CD14-positive monocyte (primary cell): ENCODE measurements at regions not wholly inside any gene's neighbourhood (a gene's known extent, or its start where the extent isn't known, plus 50 kb on each side); places are given as distances from the start of the nearest gene placed in this dataset.

Source experiments
- DNase-seq, 3 donors: peaks; one replicate each; pipeline ENCODE4 v3.0.0-alpha.2; 2011 to 2022
- H2AFZ ChIP-seq: 2 replicates; pipeline ENCODE4 v1.6.0; 2012; ENCODE audit warnings: mild to moderate bottlenecking, low read depth, low read length, inconsistent platforms; ENCODE audit not compliant: insufficient read depth, poor library complexity, severe bottlenecking
- H3K27ac ChIP-seq, 2 donors: 1 replicate in 1 of 2; 2 replicates in 1 of 2; pipeline ENCODE4 v1.5.1; 2012 to 2013; ENCODE audit warnings: low read length in 2 of 2, control low read depth in 1 of 2, inconsistent platforms in 1 of 2, low read depth in 1 of 2, mild to moderate bottlenecking in 1 of 2
- H3K27me3 ChIP-seq, 2 donors: one replicate each; pipeline versions ENCODE4 v1.6.0 to v1.6.1; 2011 to 2013; ENCODE audit warnings: low read length in 2 of 2; ENCODE audit not compliant: control insufficient read depth in 2 of 2, insufficient read depth in 2 of 2
- H3K36me3 ChIP-seq, 2 donors: replicated peaks in 1 of 2; 1 replicate in 1 of 2; 2 replicates in 1 of 2; pipeline versions ENCODE4 v1.5.1 to v1.6.1; 2012 to 2013; ENCODE audit warnings: low read length in 2 of 2, control low read depth in 1 of 2, inconsistent platforms in 1 of 2, mild to moderate bottlenecking in 1 of 2; ENCODE audit not compliant: insufficient read depth in 2 of 2, control insufficient read depth in 1 of 2
- H3K4me1 ChIP-seq, 2 donors: 1 replicate in 1 of 2; 2 replicates in 1 of 2; pipeline versions ENCODE4 v1.5.1 to v1.6.1; 2012 to 2013; ENCODE audit warnings: low read length in 2 of 2, control low read depth in 1 of 2, inconsistent platforms in 1 of 2, mild to moderate bottlenecking in 1 of 2, moderate library complexity in 1 of 2; ENCODE audit not compliant: insufficient read depth in 2 of 2, control insufficient read depth in 1 of 2
- H3K4me2 ChIP-seq: replicated peaks from 2 replicates; pipeline ENCODE3; 2012; ENCODE audit warnings: low read length, moderate library complexity, mild to moderate bottlenecking; ENCODE audit not compliant: poor library complexity, severe bottlenecking; ENCODE audit errors: extremely low read depth
- H3K4me3 ChIP-seq, 3 experiments: fragments of 200-600 bp in 1 of 3; sonication (generic) in 1 of 3; replicated peaks in 1 of 3; 1 replicate in 2 of 3; 2 replicates in 1 of 3; pipeline ENCODE4 v1.5.1; 2011 to 2013; ENCODE audit warnings: low read length in 3 of 3, mild to moderate bottlenecking in 3 of 3, control low read depth in 2 of 3, low read depth in 2 of 3, inconsistent platforms in 1 of 3, moderate library complexity in 1 of 3
- H3K79me2 ChIP-seq: 2 replicates; pipeline ENCODE4 v1.6.0; 2012; ENCODE audit warnings: mild to moderate bottlenecking, control low read depth, inconsistent platforms, low read length, moderate library complexity; ENCODE audit not compliant: insufficient read depth
- H3K9ac ChIP-seq: 2 replicates; pipeline ENCODE4 v1.6.0; 2017; ENCODE audit warnings: low read length, mild to moderate bottlenecking; ENCODE audit not compliant: insufficient read depth, poor library complexity, severe bottlenecking
- H3K9me3 ChIP-seq, 2 donors: replicated peaks in 1 of 2; 1 replicate in 1 of 2; 2 replicates in 1 of 2; pipeline versions ENCODE4 v1.5.1 to v1.6.1; 2012 to 2013; ENCODE audit warnings: low read length in 2 of 2, control low read depth in 1 of 2; ENCODE audit not compliant: control insufficient read depth in 1 of 2, insufficient read depth in 1 of 2
- H4K20me1 ChIP-seq: 2 replicates; pipeline ENCODE4 v1.6.0; 2012; ENCODE audit warnings: mild to moderate bottlenecking, low read length, control low read depth, moderate library complexity; ENCODE audit not compliant: insufficient read depth
- H3K27ac Mint-ChIP-seq, 7 donors: one replicate each; pipeline ENCODE4 v1.8.0; 2020; ENCODE audit warnings: mild to moderate bottlenecking in 7 of 7, mixed read lengths in 7 of 7, moderate library complexity in 6 of 7, inconsistent platforms in 2 of 7
- H3K27me3 Mint-ChIP-seq, 3 donors: one replicate each; pipeline ENCODE4 v1.8.0; 2021 to 2022; ENCODE audit warnings: low read depth in 3 of 3, mild to moderate bottlenecking in 3 of 3, mixed read lengths in 3 of 3, moderate library complexity in 3 of 3, inconsistent platforms in 1 of 3
- H3K36me3 Mint-ChIP-seq, 2 donors: one replicate each; pipeline ENCODE4 v1.8.0; 2020; ENCODE audit warnings: mixed read lengths in 2 of 2, inconsistent platforms in 1 of 2, mild to moderate bottlenecking in 1 of 2
- H3K4me1 Mint-ChIP-seq: one replicate; pipeline ENCODE4 v1.8.0; 2020; ENCODE audit warnings: mild to moderate bottlenecking, mixed read lengths
- H3K4me3 Mint-ChIP-seq, 2 donors: one replicate each; pipeline ENCODE4 v1.8.0; 2020; ENCODE audit warnings: mild to moderate bottlenecking in 2 of 2, mixed read lengths in 2 of 2, moderate library complexity in 1 of 2
- H3K9me3 Mint-ChIP-seq, 7 donors: one replicate each; pipeline ENCODE4 v1.8.0; 2020 to 2022; ENCODE audit warnings: mixed read lengths in 7 of 7, mild to moderate bottlenecking in 6 of 7, moderate library complexity in 6 of 7, inconsistent platforms in 2 of 7
- WGBS: methylation state at CpG from one replicate; pipeline ENCODE4 v1.1.5; 2013; ENCODE audit warnings: missing lambda C conversion rate; ENCODE audit not compliant: insufficient coverage; 5-methylcytosine and 5-hydroxymethylcytosine counted together
- intact Hi-C, 2 donors: fragments of 100-400 bp; cut with micrococcal nuclease; formaldehyde crosslinking; loops; one replicate each; pipeline versions ENCODE4 v1.15.0 to v1.15.1; 2023
- TF ChIP-seq, protein P1 (sequence below): fragments of 200-600 bp; IDR thresholded peaks from one replicate; pipeline ENCODE4 v1.8.0; 2022; ENCODE audit warnings: antibody characterized with exemption, mild to moderate bottlenecking

DNA sequence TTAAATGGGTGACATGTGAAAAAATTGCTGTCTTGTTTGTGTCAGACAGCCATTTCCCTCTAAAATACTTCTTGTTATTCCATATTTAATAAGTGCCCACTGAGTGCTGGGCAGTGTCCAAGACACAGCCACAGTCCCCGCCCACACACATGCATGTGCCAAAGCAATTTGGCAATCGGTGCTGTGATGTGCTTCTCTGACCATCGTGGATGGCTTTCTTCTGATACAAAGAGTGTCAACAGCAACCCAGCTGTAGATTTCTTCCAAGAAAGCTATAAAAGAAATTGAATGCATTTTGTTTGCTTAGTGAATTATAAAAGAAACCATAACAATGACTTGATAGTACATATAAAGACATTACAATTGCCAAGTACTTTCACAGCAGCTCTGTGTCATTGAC lies 140.5 kb upstream of the ATXN1 start:
- Histone ChIP-seq H3K27ac (peak overlapping the region in 1 of 2 donors; percentile 28), H3K9me3 (no peaks in the 10 kb centered on the region), H3K9ac (no peak overlapping the region), H3K4me1 (peaks cover 33 to 40% of the 10 kb centered on the region in 2 donors), H3K4me3 (peak overlapping the region in 1 of 3 experiments; percentile 18), H3K79me2 (no peaks in the 10 kb centered on the region), H3K36me3 (no peaks in the 10 kb centered on the region), H3K4me2 (no peak overlapping the region), H2AFZ (no peak overlapping the region), H3K27me3 (no peaks in the 10 kb centered on the region), H4K20me1 (no peaks in the 10 kb centered on the region)
- Mint-ChIP-seq H3K27ac (peak overlapping the region in 4 of 7 donors; percentile 6 to 83 (median 43)), H3K4me3 (no peak overlapping the region), H3K9me3 (no peaks in the 10 kb centered on the region), H3K36me3 (peaks cover 0 to 2% of the 10 kb centered on the region in 2 donors), H3K4me1 (peaks cover 35% of the 10 kb centered on the region), H3K27me3 (peaks cover 0 to 5% (median under 1%) of the 10 kb centered on the region in 3 donors)
- intact Hi-C loops, result loop anchor here in 1 of 2 donors (10.0 kb wide), 2 partner anchors 47 to 127 kb away; no protein-coding TSS in a partner anchor
- DNase-seq, result peak; percentile 14 to 59 (median 32)
- TF ChIP-seq, protein P1, sequence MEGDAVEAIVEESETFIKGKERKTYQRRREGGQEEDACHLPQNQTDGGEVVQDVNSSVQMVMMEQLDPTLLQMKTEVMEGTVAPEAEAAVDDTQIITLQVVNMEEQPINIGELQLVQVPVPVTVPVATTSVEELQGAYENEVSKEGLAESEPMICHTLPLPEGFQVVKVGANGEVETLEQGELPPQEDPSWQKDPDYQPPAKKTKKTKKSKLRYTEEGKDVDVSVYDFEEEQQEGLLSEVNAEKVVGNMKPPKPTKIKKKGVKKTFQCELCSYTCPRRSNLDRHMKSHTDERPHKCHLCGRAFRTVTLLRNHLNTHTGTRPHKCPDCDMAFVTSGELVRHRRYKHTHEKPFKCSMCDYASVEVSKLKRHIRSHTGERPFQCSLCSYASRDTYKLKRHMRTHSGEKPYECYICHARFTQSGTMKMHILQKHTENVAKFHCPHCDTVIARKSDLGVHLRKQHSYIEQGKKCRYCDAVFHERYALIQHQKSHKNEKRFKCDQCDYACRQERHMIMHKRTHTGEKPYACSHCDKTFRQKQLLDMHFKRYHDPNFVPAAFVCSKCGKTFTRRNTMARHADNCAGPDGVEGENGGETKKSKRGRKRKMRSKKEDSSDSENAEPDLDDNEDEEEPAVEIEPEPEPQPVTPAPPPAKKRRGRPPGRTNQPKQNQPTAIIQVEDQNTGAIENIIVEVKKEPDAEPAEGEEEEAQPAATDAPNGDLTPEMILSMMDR, result no peak
- WGBS, result 60% methylated on average over 1 of the region's 3 CpGs

DNA sequence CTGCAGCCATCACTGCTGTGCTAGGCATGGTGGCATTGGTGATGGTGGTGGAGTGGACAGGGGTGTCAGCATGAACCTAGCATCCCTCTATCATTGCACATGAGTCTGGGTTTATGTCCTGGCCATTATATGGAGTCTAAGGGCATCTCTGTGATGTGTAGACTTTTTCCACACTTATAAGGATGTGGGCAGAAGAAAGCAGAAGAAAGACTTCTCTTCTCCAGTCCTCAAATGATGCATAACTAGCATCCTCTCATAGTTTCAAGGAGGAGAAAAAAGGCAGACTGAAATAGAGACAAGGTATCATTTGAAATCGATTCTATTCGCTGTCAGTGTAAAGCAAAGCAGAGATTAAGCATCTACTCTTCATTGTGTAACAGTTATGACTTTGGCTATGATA lies 140.0 kb upstream of the ATXN1 start:
- no peak overlapping the region for H3K4me2 ChIP-seq
- H3K9me3 Mint-ChIP-seq, result peaks cover 0 to 2% (median 0%) of the 10 kb centered on the region in 7 donors
- no peak overlapping the region for H3K9ac ChIP-seq
- peaks cover 0 to 2% of the 10 kb centered on the region in 2 donors for H3K36me3 Mint-ChIP-seq
- H2AFZ ChIP-seq, result no peak overlapping the region
- peaks cover 0 to 8% (median 1%) of the 10 kb centered on the region in 3 donors for H3K27me3 Mint-ChIP-seq
- intact Hi-C loops, result loop anchor here in 1 of 2 donors (10.0 kb wide), 2 partner anchors 47 to 127 kb away; no protein-coding TSS in a partner anchor
- no CpG with 5 or more reads among the region's 2 CpGs for WGBS
- peak overlapping the region in 1 of 2 donors; percentile 28 for H3K27ac ChIP-seq
- peaks cover 35% of the 10 kb centered on the region for H3K4me1 Mint-ChIP-seq
- H3K4me3 ChIP-seq, result peak overlapping the region in 1 of 3 experiments; percentile 18
- no peaks in the 10 kb centered on the region for H3K9me3 ChIP-seq
- no peaks in the 10 kb centered on the region for H3K36me3 ChIP-seq
- H3K27ac Mint-ChIP-seq, result peak overlapping the region in 4 of 7 donors; percentile 25 to 53 (median 37)
- H4K20me1 ChIP-seq, result no peaks in the 10 kb centered on the region
- TF ChIP-seq, protein P1, result no peak
- peaks cover 33 to 40% of the 10 kb centered on the region in 2 donors for H3K4me1 ChIP-seq
- no peaks in the 10 kb centered on the region for H3K27me3 ChIP-seq
- peak in 2 of 3 donors; percentile 10 to 27 for DNase-seq
- H3K79me2 ChIP-seq, result no peaks in the 10 kb centered on the region
- no peak overlapping the region for H3K4me3 Mint-ChIP-seq
